Astrocyte of the cerebellum (primary cell): ENCODE measurements at regions not wholly inside any gene's neighbourhood (a gene's known extent, or its start where the extent isn't known, plus 50 kb on each side); places are given as distances from the start of the nearest gene placed in this dataset.

Experiments
- DNase-seq: peaks from one replicate; pipeline ENCODE4 v3.0.0-alpha.2; 2011; ENCODE audit warnings: low read depth
- H3K4me3 ChIP-seq: 2 replicates; pipeline ENCODE4 v1.5.1; 2011; ENCODE audit warnings: mild to moderate bottlenecking, low read depth, low read length, moderate library complexity
- in situ Hi-C: cut with HindIII; loops from 2 replicates; pipeline ENCODE4 v1.10.0; 2017; ENCODE audit warnings: low sequenced_read_pairs
- TF ChIP-seq, protein P1 (sequence below): IDR thresholded peaks from 2 replicates; pipeline ENCODE4 v1.5.1; 2012; ENCODE audit warnings: low read length, low read depth, moderate library complexity, mild to moderate bottlenecking; ENCODE audit errors: missing control alignments

DNA sequence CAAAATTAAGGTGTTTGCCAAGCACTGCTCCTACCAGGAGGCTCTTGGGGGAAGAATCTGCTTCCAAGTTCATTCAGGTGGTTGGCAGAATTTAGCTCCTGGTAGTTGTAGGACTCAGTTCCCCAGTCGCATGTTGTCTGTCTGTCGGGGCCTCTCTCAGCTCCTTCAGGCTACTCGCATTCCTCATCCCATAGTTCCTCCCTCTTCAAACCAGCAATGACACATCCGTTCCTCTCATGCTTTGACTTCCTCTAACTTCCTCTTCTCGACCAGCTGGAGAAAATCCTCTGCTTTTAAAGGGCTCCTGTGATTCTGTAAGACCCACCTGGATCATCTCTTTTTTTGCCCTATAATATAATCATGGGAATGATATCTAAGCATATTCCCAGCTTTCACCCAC lies 108.1 kb downstream of the PMP22 start:
- TF ChIP-seq, protein P1, sequence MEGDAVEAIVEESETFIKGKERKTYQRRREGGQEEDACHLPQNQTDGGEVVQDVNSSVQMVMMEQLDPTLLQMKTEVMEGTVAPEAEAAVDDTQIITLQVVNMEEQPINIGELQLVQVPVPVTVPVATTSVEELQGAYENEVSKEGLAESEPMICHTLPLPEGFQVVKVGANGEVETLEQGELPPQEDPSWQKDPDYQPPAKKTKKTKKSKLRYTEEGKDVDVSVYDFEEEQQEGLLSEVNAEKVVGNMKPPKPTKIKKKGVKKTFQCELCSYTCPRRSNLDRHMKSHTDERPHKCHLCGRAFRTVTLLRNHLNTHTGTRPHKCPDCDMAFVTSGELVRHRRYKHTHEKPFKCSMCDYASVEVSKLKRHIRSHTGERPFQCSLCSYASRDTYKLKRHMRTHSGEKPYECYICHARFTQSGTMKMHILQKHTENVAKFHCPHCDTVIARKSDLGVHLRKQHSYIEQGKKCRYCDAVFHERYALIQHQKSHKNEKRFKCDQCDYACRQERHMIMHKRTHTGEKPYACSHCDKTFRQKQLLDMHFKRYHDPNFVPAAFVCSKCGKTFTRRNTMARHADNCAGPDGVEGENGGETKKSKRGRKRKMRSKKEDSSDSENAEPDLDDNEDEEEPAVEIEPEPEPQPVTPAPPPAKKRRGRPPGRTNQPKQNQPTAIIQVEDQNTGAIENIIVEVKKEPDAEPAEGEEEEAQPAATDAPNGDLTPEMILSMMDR = no peak
- no peak for DNase-seq
- in situ Hi-C loops = no loop called here
- H3K4me3 ChIP-seq = no peak overlapping the region

GRCh38 chr17:15154618-15155017 lies 110.5 kb downstream of the PMP22 start:
- in situ Hi-C loops = no loop called here
- TF ChIP-seq, protein P1 = no peak
- DNase-seq = no peak
- no peak overlapping the region for H3K4me3 ChIP-seq

DNA sequence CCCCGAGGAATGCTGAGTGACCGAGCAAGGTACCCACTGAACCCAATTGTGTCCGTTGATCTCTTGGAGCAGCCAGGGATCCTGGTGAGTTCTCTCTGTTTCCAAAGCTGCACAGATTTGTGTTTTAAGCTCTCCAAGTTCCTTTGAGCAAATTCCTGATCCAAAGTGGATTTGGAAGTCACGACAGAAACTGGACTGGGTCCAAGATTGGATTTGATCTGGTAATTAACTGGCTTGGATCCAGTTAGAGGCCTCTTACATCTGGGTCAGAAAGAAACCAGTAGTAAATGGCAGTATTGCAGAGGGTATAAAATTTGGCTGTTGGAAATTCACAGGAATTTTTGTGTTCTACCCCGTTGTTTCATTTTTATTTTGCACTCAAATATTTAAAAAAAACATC lies 119.5 kb downstream of the PMP22 start:
- TF ChIP-seq, protein P1 = no peak
- no peak overlapping the region for H3K4me3 ChIP-seq
- in situ Hi-C loops = no loop called here
- no peak for DNase-seq

DNA sequence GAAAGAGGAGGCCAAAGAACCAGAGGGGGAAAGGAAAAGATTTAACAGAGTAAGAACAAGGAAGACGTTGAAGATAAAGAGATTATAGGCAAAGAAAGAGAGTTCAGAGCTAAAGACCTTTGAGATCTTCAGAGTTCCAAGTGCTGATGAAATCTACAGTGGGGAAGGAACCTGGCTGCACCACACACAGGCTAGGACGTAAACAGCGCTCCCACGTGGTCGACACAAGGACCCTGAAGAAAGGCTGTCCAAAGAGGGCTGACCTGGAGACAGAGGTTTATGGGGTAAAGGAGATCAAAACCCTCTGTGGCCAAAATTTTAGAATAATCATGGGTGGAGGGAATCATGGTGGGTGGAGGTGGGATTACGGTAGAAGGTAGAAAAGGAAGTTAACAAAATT lies 121.6 kb downstream of the PMP22 start:
- TF ChIP-seq, protein P1 = no peak
- H3K4me3 ChIP-seq = no peak overlapping the region
- no peak for DNase-seq
- in situ Hi-C loops = no loop called here

DNA sequence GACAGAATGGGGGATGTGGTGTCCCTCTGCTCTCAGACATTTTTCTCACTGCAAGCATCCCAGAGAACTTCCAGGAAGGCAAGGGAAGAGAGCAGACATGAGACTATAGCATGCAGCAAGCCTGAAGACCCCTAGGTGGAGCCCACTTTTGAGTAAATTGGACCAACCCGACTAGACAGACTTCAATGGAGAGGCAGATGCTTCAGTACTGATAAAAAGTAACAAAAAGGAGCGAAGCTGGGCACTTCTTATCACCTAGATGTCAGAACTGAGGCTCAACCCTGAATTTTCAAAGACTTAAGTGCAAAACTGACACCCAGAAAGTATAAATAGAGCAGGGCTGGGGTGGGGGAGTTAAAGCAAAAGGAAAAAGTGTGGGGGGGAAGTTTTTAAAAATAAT lies 130.8 kb downstream of the PMP22 start:
- in situ Hi-C loops = no loop called here
- H3K4me3 ChIP-seq = no peak overlapping the region
- TF ChIP-seq, protein P1 = no peak
- DNase-seq = no peak

DNA sequence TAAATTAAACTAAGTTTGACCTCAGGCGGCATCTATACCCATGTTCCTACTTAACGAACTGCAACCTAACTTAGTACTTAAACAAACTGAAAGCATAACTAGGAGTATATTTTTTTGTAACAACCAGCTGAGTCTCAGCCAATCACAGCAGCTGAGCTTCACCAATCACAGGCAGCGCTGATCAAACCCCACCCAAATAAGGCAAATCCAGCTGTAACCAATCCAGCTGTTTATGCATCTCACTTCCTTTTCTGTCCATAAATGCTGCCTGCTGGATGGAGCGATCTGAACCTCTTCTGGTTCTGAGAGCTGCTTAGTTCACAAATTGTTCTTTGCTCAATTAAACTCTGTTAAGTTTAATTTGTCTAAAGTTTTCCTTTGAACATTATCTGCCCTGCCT lies 131.3 kb downstream of the PMP22 start:
- no peak overlapping the region for H3K4me3 ChIP-seq
- in situ Hi-C loops = no loop called here
- TF ChIP-seq, protein P1 = no peak
- DNase-seq = no peak

DNA sequence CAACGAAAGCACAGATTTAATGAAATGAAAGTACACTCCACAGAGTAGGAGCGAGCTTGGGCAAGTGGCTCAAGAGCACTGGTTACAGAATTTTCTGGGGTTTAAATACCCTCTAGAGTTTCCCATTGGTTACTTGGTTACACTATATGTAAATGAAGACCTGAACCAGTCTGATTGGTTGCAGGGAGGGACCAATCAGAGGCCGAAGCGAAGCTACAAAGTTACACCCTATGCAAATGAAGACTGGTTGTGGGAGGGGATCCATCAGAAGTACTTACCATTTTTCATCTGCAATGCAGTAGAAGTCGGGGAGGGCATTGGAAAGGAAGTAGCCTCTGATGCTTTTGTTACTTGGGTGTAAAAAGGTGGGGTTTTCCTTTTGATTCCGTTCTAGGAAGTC lies 132.0 kb downstream of the PMP22 start:
- H3K4me3 ChIP-seq = no peak overlapping the region
- in situ Hi-C loops = no loop called here
- DNase-seq = no peak
- TF ChIP-seq, protein P1 = no peak
